Nephron (organoid): ENCODE measurements at regions not wholly inside any gene's neighbourhood (a gene's known extent, or its start where the extent isn't known, plus 50 kb on each side); places are given as distances from the start of the nearest gene placed in this dataset.

ENCODE experiments used
- H3K27ac Mint-ChIP-seq, 3 experiments: 2 replicates each; pipeline ENCODE4 v1.8.0; 2020; ENCODE audit warnings: mixed read lengths in 3 of 3, mild to moderate bottlenecking in 2 of 3, moderate library complexity in 1 of 3
- H3K27me3 Mint-ChIP-seq: 2 replicates; pipeline ENCODE4 v1.8.0; 2021; ENCODE audit warnings: low read depth, mild to moderate bottlenecking, moderate library complexity, mixed read lengths
- H3K36me3 Mint-ChIP-seq: 2 replicates; pipeline ENCODE4 v1.8.0; 2020; ENCODE audit warnings: low read depth, mixed read lengths
- H3K4me1 Mint-ChIP-seq: 2 replicates; pipeline ENCODE4 v1.8.0; 2020; ENCODE audit warnings: mixed read lengths
- H3K4me3 Mint-ChIP-seq, 3 experiments: 2 replicates each; pipeline ENCODE4 v1.8.0; 2020; ENCODE audit warnings: mild to moderate bottlenecking in 3 of 3, mixed read lengths in 3 of 3, moderate library complexity in 2 of 3
- H3K9me3 Mint-ChIP-seq: 2 replicates; pipeline ENCODE4 v1.8.0; 2020; ENCODE audit warnings: mixed read lengths
- CTCF ChIP-seq, 3 experiments: fragments of 200-600 bp; sonication (generic); IDR thresholded peaks; one replicate each; pipeline ENCODE4 v1.5.0; 2021; ENCODE audit warnings: antibody characterized with exemption in 3 of 3; ENCODE audit not compliant: unreplicated experiment in 3 of 3

DNA sequence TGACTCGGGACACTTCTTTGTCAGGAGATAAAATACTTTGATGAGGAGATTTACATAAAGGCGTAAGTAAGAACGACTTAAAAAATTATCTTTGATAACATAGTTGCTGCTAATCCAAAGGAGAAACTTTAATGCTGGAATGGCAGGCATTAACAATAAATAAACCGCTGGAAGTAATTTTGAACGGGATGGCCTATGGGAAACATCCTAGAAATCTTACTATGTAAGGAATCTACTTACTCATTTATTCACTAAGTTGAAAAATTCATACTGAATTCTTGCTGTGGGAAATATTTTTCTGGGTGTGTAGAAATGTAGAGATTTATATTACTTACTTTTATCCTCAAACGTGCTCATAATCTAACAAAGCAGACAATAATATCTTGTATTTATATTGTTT is 425.7 kb upstream of the ZFP42 start:
- Mint-ChIP-seq H3K9me3 (peaks cover 11% of the 10 kb centered on the region), H3K36me3 (no peaks in the 10 kb centered on the region), H3K27me3 (no peaks in the 10 kb centered on the region), H3K27ac (no peak overlapping the region), H3K4me3 (no peak overlapping the region), H3K4me1 (no peaks in the 10 kb centered on the region)
- TF ChIP-seq CTCF (IDR thresholded peaks at IDR 0.05; ENCODE audit: unreplicated experiment in 3 of 3): no peak

- Mint-ChIP-seq H3K9me3 (peaks cover 12% of the 10 kb centered on the region), H3K27me3 (no peaks in the 10 kb centered on the region), H3K27ac (no peak overlapping the region), H3K4me1 (peaks cover 10% of the 10 kb centered on the region), H3K36me3 (no peaks in the 10 kb centered on the region), H3K4me3 (no peak overlapping the region)
- no peak for TF ChIP-seq CTCF (IDR thresholded peaks at IDR 0.05; ENCODE audit: unreplicated experiment in 3 of 3)
Observed at GRCh38 chr4:187575706-187576105, 419.9 kb upstream of the ZFP42 start.

DNA sequence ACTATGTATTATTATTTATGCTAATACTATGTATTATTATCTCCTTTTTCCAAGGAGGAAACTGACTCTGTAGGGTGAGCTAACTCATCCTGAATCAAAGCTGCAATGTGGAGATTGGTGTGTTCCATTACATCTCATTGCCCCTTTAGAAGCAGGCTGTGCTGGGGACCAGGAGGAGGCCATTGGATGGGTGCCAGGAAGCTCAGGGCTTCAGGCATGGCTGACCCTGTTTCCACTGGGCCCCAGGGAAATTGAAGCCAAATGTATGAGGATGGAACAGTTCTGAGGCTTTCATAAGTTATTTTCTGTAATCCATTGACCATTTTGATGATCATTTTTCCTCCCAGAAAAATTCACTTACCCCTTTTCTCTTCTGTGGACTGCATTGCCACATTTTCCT is 418.8 kb upstream of the ZFP42 start:
- Mint-ChIP-seq H3K4me3 (no peak overlapping the region), H3K27me3 (no peaks in the 10 kb centered on the region), H3K36me3 (no peaks in the 10 kb centered on the region), H3K9me3 (peaks cover 9% of the 10 kb centered on the region), H3K27ac (no peak overlapping the region), H3K4me1 (peaks cover 10% of the 10 kb centered on the region)
- TF ChIP-seq CTCF (IDR thresholded peaks at IDR 0.05; ENCODE audit: unreplicated experiment in 3 of 3): no peak

DNA sequence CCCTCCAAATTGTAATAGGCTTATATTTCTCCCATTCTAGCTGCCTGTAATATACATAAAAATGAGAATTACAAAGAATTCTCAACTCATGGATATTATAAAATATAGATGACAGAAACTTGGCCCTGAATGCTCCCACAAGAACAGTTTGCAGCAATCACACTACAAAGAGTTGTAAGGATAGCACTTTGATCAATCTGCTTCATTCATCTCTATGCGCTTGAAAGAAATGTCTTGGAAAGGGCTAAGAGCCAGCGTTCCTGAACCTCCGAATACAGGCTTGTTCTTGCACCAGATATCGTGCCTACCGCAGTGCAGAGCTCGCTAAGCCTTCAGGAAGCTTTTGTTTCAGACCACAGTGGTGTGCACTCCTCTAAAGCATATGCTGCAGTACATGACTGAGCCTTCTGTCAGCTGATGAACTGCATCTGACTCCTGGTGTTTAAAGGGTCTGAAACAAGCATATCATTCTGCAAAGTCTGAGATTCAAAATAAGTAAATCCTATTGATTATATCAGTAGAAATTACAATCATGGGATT is 417.6 kb upstream of the ZFP42 start:
- no peak for TF ChIP-seq CTCF (IDR thresholded peaks at IDR 0.05; ENCODE audit: unreplicated experiment in 3 of 3)
- H3K27me3 Mint-ChIP-seq: no peaks in the 10 kb centered on the region
- no peak overlapping the region for H3K27ac Mint-ChIP-seq
- H3K4me1 Mint-ChIP-seq: peaks cover 10% of the 10 kb centered on the region
- no peak overlapping the region for H3K4me3 Mint-ChIP-seq
- peaks cover 6% of the 10 kb centered on the region for H3K9me3 Mint-ChIP-seq
- no peaks in the 10 kb centered on the region for H3K36me3 Mint-ChIP-seq

- no peaks in the 10 kb centered on the region for H3K36me3 Mint-ChIP-seq
- no peaks in the 10 kb centered on the region for H3K9me3 Mint-ChIP-seq
- H3K27ac Mint-ChIP-seq: no peak overlapping the region
- H3K27me3 Mint-ChIP-seq: no peaks in the 10 kb centered on the region
- H3K4me3 Mint-ChIP-seq: no peak overlapping the region
- TF ChIP-seq CTCF (IDR thresholded peaks at IDR 0.05; ENCODE audit: unreplicated experiment in 3 of 3): no peak
- H3K4me1 Mint-ChIP-seq: peaks cover 4% of the 10 kb centered on the region
Observed at GRCh38 chr4:187586892-187587291, 408.7 kb upstream of the ZFP42 start.

- no peak for TF ChIP-seq CTCF (IDR thresholded peaks at IDR 0.05; ENCODE audit: unreplicated experiment in 3 of 3)
- no peak overlapping the region for H3K4me3 Mint-ChIP-seq
- no peaks in the 10 kb centered on the region for H3K27me3 Mint-ChIP-seq
- H3K27ac Mint-ChIP-seq: no peak overlapping the region
- peaks cover 9% of the 10 kb centered on the region for H3K4me1 Mint-ChIP-seq
- no peaks in the 10 kb centered on the region for H3K36me3 Mint-ChIP-seq
- H3K9me3 Mint-ChIP-seq: no peaks in the 10 kb centered on the region
Observed at GRCh38 chr4:187598196-187598595, 397.4 kb upstream of the ZFP42 start.
